Gastroesophageal sphincter (tissue), 4 donors: ENCODE measurements at regions not wholly inside any gene's neighbourhood (a gene's known extent, or its start where the extent isn't known, plus 50 kb on each side); places are given as distances from the start of the nearest gene placed in this dataset.
A peak's percentile ranks its signal among the peaks of the same experiment; 100 is the strongest.

Source experiments
- ATAC-seq: fragments of 150-250 bp; one replicate; pipeline ENCODE4 v1.9.1; 2016; ENCODE audit warnings: mild to moderate bottlenecking, moderate library complexity
- H3K27ac ChIP-seq, 4 donors: fragments of 200-600 bp; sonication (generic) in 3 of 4; 1 replicate in 3 of 4; 2 replicates in 1 of 4; pipeline ENCODE4 v1.5.1; 2016 to 2019
- H3K27me3 ChIP-seq: fragments of 200-600 bp; sonication (generic); one replicate; pipeline ENCODE4 v1.5.1; 2019
- H3K36me3 ChIP-seq, 2 donors: fragments of 200-600 bp; sonication (generic); one replicate each; pipeline ENCODE4 v1.5.1; 2019; ENCODE audit warnings: control low read depth in 1 of 2
- H3K4me1 ChIP-seq, 3 donors: fragments of 200-600 bp; sonication (generic); 1 replicate in 2 of 3; 2 replicates in 1 of 3; pipeline ENCODE4 v1.5.1; 2016 to 2019; ENCODE audit warnings: control low read depth in 2 of 3
- H3K4me3 ChIP-seq, 2 donors: fragments of 200-600 bp; sonication (generic); one replicate each; pipeline ENCODE4 v1.5.1; 2019; ENCODE audit warnings: mild to moderate bottlenecking in 1 of 2, moderate library complexity in 1 of 2
- H3K9me3 ChIP-seq, 3 donors: fragments of 200-600 bp; sonication (generic); one replicate each; pipeline ENCODE4 v1.5.1; 2017 to 2019; ENCODE audit warnings: control low read depth in 2 of 3
- CTCF ChIP-seq, 4 experiments: fragments of 200-600 bp in 2 of 4; fragments of 450-650 bp in 2 of 4; sonication (generic) in 1 of 4; IDR thresholded peaks; one replicate each; pipeline ENCODE4 v1.5.1; 2017 to 2019; ENCODE audit warnings: antibody characterized with exemption in 4 of 4, mild to moderate bottlenecking in 2 of 4, moderate library complexity in 2 of 4
- EP300 ChIP-seq: sonication (generic); formaldehyde crosslinking; IDR thresholded peaks from one replicate; pipeline ENCODE4 v1.6.1; 2017; ENCODE audit warnings: antibody characterized with exemption, mild to moderate bottlenecking
- POLR2A ChIP-seq, 2 donors: fragments of 450-650 bp; IDR thresholded peaks; one replicate each; pipeline ENCODE4 v1.6.1; 2017; ENCODE audit warnings: antibody characterized with exemption in 2 of 2, mild to moderate bottlenecking in 2 of 2, moderate library complexity in 1 of 2
- POLR2AphosphoS5 ChIP-seq: sonication (generic); formaldehyde crosslinking; IDR thresholded peaks from one replicate; pipeline ENCODE4 v1.6.1; 2017; ENCODE audit warnings: antibody characterized with exemption
- WGBS, 2 donors: methylation state at CpG; one replicate each; pipeline ENCODE4 v1.1.5; 2018; ENCODE audit warnings: low coverage in 1 of 2; 5-methylcytosine and 5-hydroxymethylcytosine counted together

GRCh38 chr5:56674441-56674840 is 140.9 kb upstream of the MAP3K1 start:
- H3K27ac ChIP-seq: no peak overlapping the region
- no peaks in the 10 kb centered on the region for H3K9me3 ChIP-seq
- no peak for ATAC-seq
- WGBS, 2 donors: 86 to 94% methylated on average over 3 of the region's 3 CpGs
- no peaks in the 10 kb centered on the region for H3K4me1 ChIP-seq
- no peak overlapping the region for H3K4me3 ChIP-seq
- TF ChIP-seq POLR2A (IDR thresholded peaks at IDR 0.05) (no peak), POLR2AphosphoS5 (no peak), EP300 (no peak), CTCF (IDR thresholded peaks at IDR 0.05) (no peak)
- no peaks in the 10 kb centered on the region for H3K36me3 ChIP-seq
- H3K27me3 ChIP-seq: no peaks in the 10 kb centered on the region

GRCh38 chr5:56673171-56673570 is 142.2 kb upstream of the MAP3K1 start:
- TF ChIP-seq POLR2AphosphoS5: no peak
- no peak for TF ChIP-seq EP300
- TF ChIP-seq CTCF (IDR thresholded peaks at IDR 0.05): no peak
- TF ChIP-seq POLR2A (IDR thresholded peaks at IDR 0.05): no peak
- WGBS, 2 donors: 70 to 84% methylated on average over 5 of the region's 5 CpGs
- no peaks in the 10 kb centered on the region for H3K36me3 ChIP-seq
- H3K27ac ChIP-seq: no peak overlapping the region
- no peaks in the 10 kb centered on the region for H3K9me3 ChIP-seq
- no peak overlapping the region for H3K4me3 ChIP-seq
- no peaks in the 10 kb centered on the region for H3K27me3 ChIP-seq
- H3K4me1 ChIP-seq: no peaks in the 10 kb centered on the region
- no peak for ATAC-seq

- TF ChIP-seq EP300 (no peak), CTCF (IDR thresholded peaks at IDR 0.05) (no peak), POLR2A (IDR thresholded peaks at IDR 0.05) (no peak), POLR2AphosphoS5 (no peak)
- 84 to 88% methylated on average over 3 to 4 of the region's 4 CpGs for WGBS, 2 donors
- Histone ChIP-seq H3K4me1 (no peaks in the 10 kb centered on the region), H3K27ac (no peak overlapping the region), H3K4me3 (no peak overlapping the region), H3K36me3 (no peaks in the 10 kb centered on the region), H3K9me3 (no peaks in the 10 kb centered on the region), H3K27me3 (no peaks in the 10 kb centered on the region)
- ATAC-seq: no peak
These were observed 143.8 kb upstream of the MAP3K1 start for GRCh38 chr5:56671571-56671970.

GRCh38 chr5:56670916-56671315 is 144.4 kb upstream of the MAP3K1 start:
- Histone ChIP-seq H3K4me1 (no peaks in the 10 kb centered on the region), H3K27ac (no peak overlapping the region), H3K4me3 (no peak overlapping the region), H3K9me3 (no peaks in the 10 kb centered on the region), H3K36me3 (no peaks in the 10 kb centered on the region), H3K27me3 (no peaks in the 10 kb centered on the region)
- TF ChIP-seq EP300 (no peak), CTCF (IDR thresholded peaks at IDR 0.05) (no peak), POLR2AphosphoS5 (no peak), POLR2A (IDR thresholded peaks at IDR 0.05) (no peak)
- 82 to 100% methylated on average over 1 to 2 of the region's 2 CpGs for WGBS, 2 donors
- no peak for ATAC-seq

- peak; percentile 71 for ATAC-seq
- H3K27ac ChIP-seq: no peak overlapping the region
These were observed 145.5 kb upstream of the MAP3K1 start for GRCh38 chr5:56669534-56670483.

More at GRCh38 chr5:56669534-56670483, 145.5 kb upstream of the MAP3K1 start:
- TF ChIP-seq POLR2A (IDR thresholded peaks at IDR 0.05) (no peak), POLR2AphosphoS5 (no peak), EP300 (no peak), CTCF (IDR thresholded peaks at IDR 0.05) (no peak)
- Histone ChIP-seq H3K36me3 (no peaks in the 10 kb centered on the region), H3K4me3 (no peak overlapping the region), H3K9me3 (no peaks in the 10 kb centered on the region), H3K4me1 (no peaks in the 10 kb centered on the region), H3K27me3 (no peaks in the 10 kb centered on the region)
- WGBS, 2 donors: 68 to 77% methylated on average over 7 of the region's 10 CpGs
